Ishikawa (cell line): ENCODE measurements at regions not wholly inside any gene's neighbourhood (a gene's known extent, or its start where the extent isn't known, plus 50 kb on each side); places are given as distances from the start of the nearest gene placed in this dataset.

Experiments
- CEBPB ChIP-seq: IDR thresholded peaks from 2 replicates; pipeline ENCODE4 v1.6.1; 2012
- EGR1 ChIP-seq: IDR thresholded peaks from 2 replicates; pipeline ENCODE4 v1.6.1; 2012
- RAD21 ChIP-seq: IDR thresholded peaks from 2 replicates; pipeline ENCODE4 v1.6.1; 2012; ENCODE audit warnings: low read depth
- TAF1 ChIP-seq: IDR thresholded peaks from 2 replicates; pipeline ENCODE4 v1.6.1; 2012; ENCODE audit warnings: low read depth, mild to moderate bottlenecking
- TF ChIP-seq, protein P1 (sequence below): IDR thresholded peaks from 2 replicates; pipeline ENCODE4 v1.6.1; 2012; ENCODE audit warnings: low read depth, mild to moderate bottlenecking
- TF ChIP-seq, protein P2 (sequence below): IDR thresholded peaks from 2 replicates; pipeline ENCODE4 v1.6.1; 2012
- TF ChIP-seq, protein P3 (sequence below): IDR thresholded peaks from 2 replicates; pipeline ENCODE4 v1.6.1; 2012

DNA sequence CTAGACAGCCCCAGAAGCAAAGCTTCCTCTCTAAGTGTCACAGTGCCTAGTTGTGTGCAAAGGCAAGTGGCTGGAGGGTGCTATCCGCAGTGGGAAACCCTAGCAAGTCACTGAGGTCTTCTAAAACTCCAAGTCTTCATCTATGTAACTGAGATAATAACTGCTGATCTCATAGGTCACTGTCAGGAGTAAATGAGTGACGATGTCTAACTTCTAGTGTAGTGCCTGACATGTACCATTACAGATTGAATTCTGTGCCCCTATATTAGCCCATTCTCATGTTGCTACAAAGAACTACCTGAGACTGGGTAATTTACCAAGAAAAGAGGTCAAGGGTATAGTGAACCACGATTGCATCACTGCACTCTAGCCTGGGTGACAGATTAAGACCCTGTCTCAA, 253.5 kb upstream of the JARID2 start:
- TF ChIP-seq TAF1 (no peak), CEBPB (no peak), RAD21 (no peak), EGR1 (no peak)
- TF ChIP-seq, protein P1, sequence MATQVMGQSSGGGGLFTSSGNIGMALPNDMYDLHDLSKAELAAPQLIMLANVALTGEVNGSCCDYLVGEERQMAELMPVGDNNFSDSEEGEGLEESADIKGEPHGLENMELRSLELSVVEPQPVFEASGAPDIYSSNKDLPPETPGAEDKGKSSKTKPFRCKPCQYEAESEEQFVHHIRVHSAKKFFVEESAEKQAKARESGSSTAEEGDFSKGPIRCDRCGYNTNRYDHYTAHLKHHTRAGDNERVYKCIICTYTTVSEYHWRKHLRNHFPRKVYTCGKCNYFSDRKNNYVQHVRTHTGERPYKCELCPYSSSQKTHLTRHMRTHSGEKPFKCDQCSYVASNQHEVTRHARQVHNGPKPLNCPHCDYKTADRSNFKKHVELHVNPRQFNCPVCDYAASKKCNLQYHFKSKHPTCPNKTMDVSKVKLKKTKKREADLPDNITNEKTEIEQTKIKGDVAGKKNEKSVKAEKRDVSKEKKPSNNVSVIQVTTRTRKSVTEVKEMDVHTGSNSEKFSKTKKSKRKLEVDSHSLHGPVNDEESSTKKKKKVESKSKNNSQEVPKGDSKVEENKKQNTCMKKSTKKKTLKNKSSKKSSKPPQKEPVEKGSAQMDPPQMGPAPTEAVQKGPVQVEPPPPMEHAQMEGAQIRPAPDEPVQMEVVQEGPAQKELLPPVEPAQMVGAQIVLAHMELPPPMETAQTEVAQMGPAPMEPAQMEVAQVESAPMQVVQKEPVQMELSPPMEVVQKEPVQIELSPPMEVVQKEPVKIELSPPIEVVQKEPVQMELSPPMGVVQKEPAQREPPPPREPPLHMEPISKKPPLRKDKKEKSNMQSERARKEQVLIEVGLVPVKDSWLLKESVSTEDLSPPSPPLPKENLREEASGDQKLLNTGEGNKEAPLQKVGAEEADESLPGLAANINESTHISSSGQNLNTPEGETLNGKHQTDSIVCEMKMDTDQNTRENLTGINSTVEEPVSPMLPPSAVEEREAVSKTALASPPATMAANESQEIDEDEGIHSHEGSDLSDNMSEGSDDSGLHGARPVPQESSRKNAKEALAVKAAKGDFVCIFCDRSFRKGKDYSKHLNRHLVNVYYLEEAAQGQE, result no peak
- TF ChIP-seq, protein P2, sequence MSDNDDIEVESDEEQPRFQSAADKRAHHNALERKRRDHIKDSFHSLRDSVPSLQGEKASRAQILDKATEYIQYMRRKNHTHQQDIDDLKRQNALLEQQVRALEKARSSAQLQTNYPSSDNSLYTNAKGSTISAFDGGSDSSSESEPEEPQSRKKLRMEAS, result no peak
- TF ChIP-seq, protein P3, sequence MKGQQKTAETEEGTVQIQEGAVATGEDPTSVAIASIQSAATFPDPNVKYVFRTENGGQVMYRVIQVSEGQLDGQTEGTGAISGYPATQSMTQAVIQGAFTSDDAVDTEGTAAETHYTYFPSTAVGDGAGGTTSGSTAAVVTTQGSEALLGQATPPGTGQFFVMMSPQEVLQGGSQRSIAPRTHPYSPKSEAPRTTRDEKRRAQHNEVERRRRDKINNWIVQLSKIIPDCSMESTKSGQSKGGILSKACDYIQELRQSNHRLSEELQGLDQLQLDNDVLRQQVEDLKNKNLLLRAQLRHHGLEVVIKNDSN, result no peak
